Body of pancreas (tissue), 4 donors: ENCODE measurements at regions not wholly inside any gene's neighbourhood (a gene's known extent, or its start where the extent isn't known, plus 50 kb on each side); places are given as distances from the start of the nearest gene placed in this dataset.

Experiments
- CTCF ChIP-seq, 7 experiments: fragments of 450-650 bp in 4 of 7; fragments of 200-600 bp in 3 of 7; sonication (generic) in 3 of 7; IDR thresholded peaks; one replicate each; pipeline ENCODE4 v1.5.1; 2016 to 2019; ENCODE audit warnings: antibody characterized with exemption in 7 of 7
- POLR2A ChIP-seq, 3 donors: fragments of 450-650 bp; IDR thresholded peaks; one replicate each; pipeline ENCODE4 v1.6.1; 2016; ENCODE audit warnings: antibody characterized with exemption in 3 of 3, mild to moderate bottlenecking in 2 of 3

- TF ChIP-seq POLR2A (IDR thresholded peaks at IDR 0.05) (no peak), CTCF (IDR thresholded peaks at IDR 0.05) (no peak)
These were observed 737.6 kb upstream of the NUDT12 start for GRCh38 chr5:104299998-104300706.
